HEK293 (cell line): ENCODE measurements at regions not wholly inside any gene's neighbourhood (a gene's known extent, or its start where the extent isn't known, plus 50 kb on each side); places are given as distances from the start of the nearest gene placed in this dataset.

Source experiments
- CTCF ChIA-PET: fragments of 350-600 bp; formaldehyde crosslinking; extraction: SDS; loops from one replicate; lab custom pipeline; 2021; ENCODE audit warnings: antibody characterized with exemption; lab: Yijun Ruan, JAX
- POLR2A ChIA-PET: fragments of 300-600 bp; formaldehyde crosslinking; extraction: SDS; loops from one replicate; lab custom pipeline; 2020; ENCODE audit warnings: antibody characterized with exemption, inconsistent platforms; lab: Yijun Ruan, JAX
- H3K27ac ChIP-seq: fragments of 200-500 bp; sonication (Bioruptor generic); 2 replicates; pipeline ENCODE4 v1.5.1; 2014; ENCODE audit warnings: low read depth, low read length, control low read depth, inconsistent platforms; ENCODE audit errors: extremely low read depth
- H3K36me3 ChIP-seq, 2 experiments: fragments of 200-500 bp in 1 of 2; sonication (Bioruptor generic) in 1 of 2; 1 replicate in 1 of 2; 2 replicates in 1 of 2; pipeline ENCODE4 v1.5.1; 2014 to 2017; ENCODE audit warnings: inconsistent platforms in 2 of 2, low read length in 2 of 2; ENCODE audit not compliant: control insufficient read depth in 2 of 2, insufficient read depth in 1 of 2
- H3K4me1 ChIP-seq: fragments of 200-500 bp; sonication (Bioruptor generic); 2 replicates; pipeline ENCODE4 v1.5.1; 2014; ENCODE audit warnings: mild to moderate bottlenecking, low read length, inconsistent platforms; ENCODE audit not compliant: control insufficient read depth, insufficient read depth
- H3K4me3 ChIP-seq: 2 replicates; pipeline ENCODE4 v1.5.1; 2011; ENCODE audit warnings: low read depth, mild to moderate bottlenecking, control low read depth, low read length, moderate library complexity
- H3K9me3 ChIP-seq: fragments of 200-500 bp; sonication (Bioruptor generic); 2 replicates; pipeline ENCODE4 v1.5.1; 2014; ENCODE audit warnings: low read depth, low read length, inconsistent platforms; ENCODE audit not compliant: control insufficient read depth, insufficient read depth
- EGR2 ChIP-seq: fragments of 450-650 bp; formaldehyde crosslinking; IDR thresholded peaks from 2 replicates; pipeline ENCODE4 v1.5.1; 2016; ENCODE audit warnings: low read depth, missing biosample characterization, missing genetic modification characterization
- GLI4 ChIP-seq: fragments of 450-650 bp; formaldehyde crosslinking; IDR thresholded peaks from 2 replicates; pipeline ENCODE4 v1.5.1; 2016; ENCODE audit warnings: missing biosample characterization, missing genetic modification characterization
- MZF1 ChIP-seq: fragments of 450-650 bp; formaldehyde crosslinking; IDR thresholded peaks from 2 replicates; pipeline ENCODE4 v1.5.1; 2017; ENCODE audit warnings: missing biosample characterization, missing genetic modification characterization, borderline replicate concordance
- RBAK ChIP-seq: fragments of 450-650 bp; formaldehyde crosslinking; IDR thresholded peaks from 2 replicates; pipeline ENCODE4 v1.5.1; 2016; ENCODE audit warnings: missing biosample characterization, missing genetic modification characterization
- SCRT1 ChIP-seq: fragments of 450-650 bp; formaldehyde crosslinking; IDR thresholded peaks from 2 replicates; pipeline ENCODE4 v1.5.1; 2016; ENCODE audit warnings: missing biosample characterization, missing genetic modification characterization, borderline replicate concordance
- SP2 ChIP-seq: fragments of 450-650 bp; formaldehyde crosslinking; IDR thresholded peaks from 2 replicates; pipeline ENCODE4 v1.5.1; 2016; ENCODE audit warnings: missing biosample characterization, missing genetic modification characterization
- SP3 ChIP-seq: fragments of 450-650 bp; formaldehyde crosslinking; IDR thresholded peaks from 2 replicates; pipeline ENCODE4 v1.5.1; 2016; ENCODE audit warnings: missing biosample characterization, missing genetic modification characterization
- TRIM28 ChIP-seq: IDR thresholded peaks from 2 replicates; pipeline ENCODE4 v1.6.1; 2011; ENCODE audit warnings: low read length, control low read depth, borderline replicate concordance
- ZBTB21 ChIP-seq: fragments of 450-650 bp; formaldehyde crosslinking; IDR thresholded peaks from 2 replicates; pipeline ENCODE4 v1.5.1; 2017; ENCODE audit warnings: missing biosample characterization, missing genetic modification characterization
- ZBTB48 ChIP-seq: fragments of 450-650 bp; formaldehyde crosslinking; IDR thresholded peaks from 2 replicates; pipeline ENCODE4 v1.5.1; 2016; ENCODE audit warnings: missing biosample characterization, missing genetic modification characterization
- ZEB2 ChIP-seq: fragments of 450-650 bp; formaldehyde crosslinking; IDR thresholded peaks from 2 replicates; pipeline ENCODE4 v1.5.1; 2016; ENCODE audit warnings: missing biosample characterization, missing genetic modification characterization
- ZNF155 ChIP-seq: fragments of 450-650 bp; formaldehyde crosslinking; IDR thresholded peaks from 2 replicates; pipeline ENCODE4 v1.5.1; 2016; ENCODE audit warnings: missing biosample characterization, missing genetic modification characterization
- ZNF157 ChIP-seq: fragments of 450-650 bp; formaldehyde crosslinking; IDR thresholded peaks from 2 replicates; pipeline ENCODE4 v1.5.1; 2016; ENCODE audit warnings: missing biosample characterization, missing genetic modification characterization
- ZNF175 ChIP-seq: fragments of 450-650 bp; formaldehyde crosslinking; IDR thresholded peaks from 2 replicates; pipeline ENCODE4 v1.5.1; 2016; ENCODE audit warnings: missing biosample characterization, missing genetic modification characterization
- ZNF311 ChIP-seq: fragments of 450-650 bp; formaldehyde crosslinking; IDR thresholded peaks from 2 replicates; pipeline ENCODE4 v1.5.1; 2017; ENCODE audit warnings: missing biosample characterization, missing genetic modification characterization, borderline replicate concordance
- ZNF404 ChIP-seq: fragments of 450-650 bp; formaldehyde crosslinking; IDR thresholded peaks from 2 replicates; pipeline ENCODE4 v1.5.1; 2017; ENCODE audit warnings: missing biosample characterization, missing genetic modification characterization
- ZNF433 ChIP-seq: fragments of 450-650 bp; formaldehyde crosslinking; IDR thresholded peaks from 2 replicates; pipeline ENCODE4 v1.5.1; 2016; ENCODE audit warnings: missing biosample characterization, missing genetic modification characterization, low read depth
- ZNF501 ChIP-seq: fragments of 450-650 bp; formaldehyde crosslinking; IDR thresholded peaks from 2 replicates; pipeline ENCODE4 v1.5.1; 2016; ENCODE audit warnings: missing biosample characterization, missing genetic modification characterization
- ZNF664 ChIP-seq: fragments of 450-650 bp; formaldehyde crosslinking; IDR thresholded peaks from 2 replicates; pipeline ENCODE4 v1.5.1; 2016; ENCODE audit warnings: missing biosample characterization, missing genetic modification characterization
- ZNF707 ChIP-seq: fragments of 450-650 bp; formaldehyde crosslinking; IDR thresholded peaks from 2 replicates; pipeline ENCODE4 v1.5.1; 2016; ENCODE audit warnings: missing biosample characterization, missing genetic modification characterization
- ZSCAN16 ChIP-seq: fragments of 450-650 bp; formaldehyde crosslinking; IDR thresholded peaks from 2 replicates; pipeline ENCODE4 v1.5.1; 2016; ENCODE audit warnings: missing biosample characterization, missing genetic modification characterization
- ZXDB ChIP-seq: fragments of 450-650 bp; formaldehyde crosslinking; IDR thresholded peaks from 2 replicates; pipeline ENCODE4 v1.5.1; 2016; ENCODE audit warnings: missing biosample characterization, missing genetic modification characterization
- TF ChIP-seq, protein P1 (sequence below): IDR thresholded peaks from 2 replicates; pipeline ENCODE4 v1.6.1; 2011; ENCODE audit warnings: mild to moderate bottlenecking, low read depth, low read length, borderline replicate concordance
- TF ChIP-seq, protein P2 (sequence below): fragments of 450-650 bp; formaldehyde crosslinking; IDR thresholded peaks from 2 replicates; pipeline ENCODE4 v1.5.1; 2016; ENCODE audit warnings: missing biosample characterization, missing genetic modification characterization
- TF ChIP-seq, protein P3 (sequence below): fragments of 450-650 bp; formaldehyde crosslinking; IDR thresholded peaks from 2 replicates; pipeline ENCODE4 v1.5.1; 2017; ENCODE audit warnings: missing biosample characterization, missing genetic modification characterization
- TF ChIP-seq, protein P4 (sequence below): fragments of 450-650 bp; IDR thresholded peaks from 2 replicates; pipeline ENCODE4 v1.5.1; 2018; ENCODE audit warnings: missing biosample characterization, missing genetic modification characterization
- TF ChIP-seq, protein P5 (sequence below): fragments of 450-650 bp; formaldehyde crosslinking; IDR thresholded peaks from 2 replicates; pipeline ENCODE4 v1.5.1; 2016; ENCODE audit warnings: missing biosample characterization, missing genetic modification characterization
- TF ChIP-seq, protein P6 (sequence below): fragments of 450-650 bp; formaldehyde crosslinking; IDR thresholded peaks from 2 replicates; pipeline ENCODE4 v1.5.1; 2016; ENCODE audit warnings: missing biosample characterization, missing genetic modification characterization, borderline replicate concordance
- TF ChIP-seq, protein P7 (sequence below): fragments of 450-650 bp; formaldehyde crosslinking; IDR thresholded peaks from 2 replicates; pipeline ENCODE4 v1.5.1; 2016; ENCODE audit warnings: missing biosample characterization, missing genetic modification characterization

DNA sequence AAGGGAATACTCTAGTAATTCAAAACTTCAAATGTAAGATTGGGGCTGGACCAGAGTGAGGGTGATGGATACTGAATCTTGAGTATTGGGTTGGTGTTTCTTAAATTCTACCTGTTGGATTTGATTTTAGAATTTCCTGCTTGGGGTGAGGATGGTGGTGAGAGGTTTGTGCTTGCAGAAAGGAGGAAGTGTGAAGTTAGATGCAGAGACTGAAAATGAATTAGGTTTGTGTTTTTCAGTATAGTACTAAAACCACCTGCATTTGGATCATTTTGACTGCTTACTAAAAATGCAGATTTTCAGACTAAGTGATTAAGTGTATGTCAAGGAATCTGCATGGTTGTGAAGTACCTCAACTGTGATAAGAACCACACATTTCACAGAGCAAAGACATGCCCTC, 131.5 kb upstream of the CENPE start (continued):
- TF ChIP-seq, protein P1, sequence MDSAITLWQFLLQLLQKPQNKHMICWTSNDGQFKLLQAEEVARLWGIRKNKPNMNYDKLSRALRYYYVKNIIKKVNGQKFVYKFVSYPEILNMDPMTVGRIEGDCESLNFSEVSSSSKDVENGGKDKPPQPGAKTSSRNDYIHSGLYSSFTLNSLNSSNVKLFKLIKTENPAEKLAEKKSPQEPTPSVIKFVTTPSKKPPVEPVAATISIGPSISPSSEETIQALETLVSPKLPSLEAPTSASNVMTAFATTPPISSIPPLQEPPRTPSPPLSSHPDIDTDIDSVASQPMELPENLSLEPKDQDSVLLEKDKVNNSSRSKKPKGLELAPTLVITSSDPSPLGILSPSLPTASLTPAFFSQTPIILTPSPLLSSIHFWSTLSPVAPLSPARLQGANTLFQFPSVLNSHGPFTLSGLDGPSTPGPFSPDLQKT = no peak
- TF ChIP-seq RBAK (tag by site-specific recombination) = no peak
- TF ChIP-seq ZNF311 (tag by site-specific recombination) = no peak
- TF ChIP-seq, protein P2, sequence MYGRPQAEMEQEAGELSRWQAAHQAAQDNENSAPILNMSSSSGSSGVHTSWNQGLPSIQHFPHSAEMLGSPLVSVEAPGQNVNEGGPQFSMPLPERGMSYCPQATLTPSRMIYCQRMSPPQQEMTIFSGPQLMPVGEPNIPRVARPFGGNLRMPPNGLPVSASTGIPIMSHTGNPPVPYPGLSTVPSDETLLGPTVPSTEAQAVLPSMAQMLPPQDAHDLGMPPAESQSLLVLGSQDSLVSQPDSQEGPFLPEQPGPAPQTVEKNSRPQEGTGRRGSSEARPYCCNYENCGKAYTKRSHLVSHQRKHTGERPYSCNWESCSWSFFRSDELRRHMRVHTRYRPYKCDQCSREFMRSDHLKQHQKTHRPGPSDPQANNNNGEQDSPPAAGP (tag by site-specific recombination) = no peak
- TF ChIP-seq, protein P3, sequence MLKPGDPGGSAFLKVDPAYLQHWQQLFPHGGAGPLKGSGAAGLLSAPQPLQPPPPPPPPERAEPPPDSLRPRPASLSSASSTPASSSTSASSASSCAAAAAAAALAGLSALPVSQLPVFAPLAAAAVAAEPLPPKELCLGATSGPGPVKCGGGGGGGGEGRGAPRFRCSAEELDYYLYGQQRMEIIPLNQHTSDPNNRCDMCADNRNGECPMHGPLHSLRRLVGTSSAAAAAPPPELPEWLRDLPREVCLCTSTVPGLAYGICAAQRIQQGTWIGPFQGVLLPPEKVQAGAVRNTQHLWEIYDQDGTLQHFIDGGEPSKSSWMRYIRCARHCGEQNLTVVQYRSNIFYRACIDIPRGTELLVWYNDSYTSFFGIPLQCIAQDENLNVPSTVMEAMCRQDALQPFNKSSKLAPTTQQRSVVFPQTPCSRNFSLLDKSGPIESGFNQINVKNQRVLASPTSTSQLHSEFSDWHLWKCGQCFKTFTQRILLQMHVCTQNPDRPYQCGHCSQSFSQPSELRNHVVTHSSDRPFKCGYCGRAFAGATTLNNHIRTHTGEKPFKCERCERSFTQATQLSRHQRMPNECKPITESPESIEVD (tag by site-specific recombination) = no peak
- TF ChIP-seq, protein P4, sequence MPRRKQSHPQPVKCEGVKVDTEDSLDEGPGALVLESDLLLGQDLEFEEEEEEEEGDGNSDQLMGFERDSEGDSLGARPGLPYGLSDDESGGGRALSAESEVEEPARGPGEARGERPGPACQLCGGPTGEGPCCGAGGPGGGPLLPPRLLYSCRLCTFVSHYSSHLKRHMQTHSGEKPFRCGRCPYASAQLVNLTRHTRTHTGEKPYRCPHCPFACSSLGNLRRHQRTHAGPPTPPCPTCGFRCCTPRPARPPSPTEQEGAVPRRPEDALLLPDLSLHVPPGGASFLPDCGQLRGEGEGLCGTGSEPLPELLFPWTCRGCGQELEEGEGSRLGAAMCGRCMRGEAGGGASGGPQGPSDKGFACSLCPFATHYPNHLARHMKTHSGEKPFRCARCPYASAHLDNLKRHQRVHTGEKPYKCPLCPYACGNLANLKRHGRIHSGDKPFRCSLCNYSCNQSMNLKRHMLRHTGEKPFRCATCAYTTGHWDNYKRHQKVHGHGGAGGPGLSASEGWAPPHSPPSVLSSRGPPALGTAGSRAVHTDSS (tag by site-specific recombination) = no peak
- TF ChIP-seq ZNF501 (tag by site-specific recombination) = no peak
- TF ChIP-seq SP2 (tag by site-specific recombination) = no peak
- TF ChIP-seq ZNF664 = no peak
- no peak for TF ChIP-seq ZNF433 (tag by site-specific recombination)
- no peak for TF ChIP-seq ZSCAN16 (tag by site-specific recombination)
- TF ChIP-seq, protein P5, sequence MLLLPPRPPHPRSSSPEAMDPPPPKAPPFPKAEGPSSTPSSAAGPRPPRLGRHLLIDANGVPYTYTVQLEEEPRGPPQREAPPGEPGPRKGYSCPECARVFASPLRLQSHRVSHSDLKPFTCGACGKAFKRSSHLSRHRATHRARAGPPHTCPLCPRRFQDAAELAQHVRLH (tag by site-specific recombination) = no peak

DNA sequence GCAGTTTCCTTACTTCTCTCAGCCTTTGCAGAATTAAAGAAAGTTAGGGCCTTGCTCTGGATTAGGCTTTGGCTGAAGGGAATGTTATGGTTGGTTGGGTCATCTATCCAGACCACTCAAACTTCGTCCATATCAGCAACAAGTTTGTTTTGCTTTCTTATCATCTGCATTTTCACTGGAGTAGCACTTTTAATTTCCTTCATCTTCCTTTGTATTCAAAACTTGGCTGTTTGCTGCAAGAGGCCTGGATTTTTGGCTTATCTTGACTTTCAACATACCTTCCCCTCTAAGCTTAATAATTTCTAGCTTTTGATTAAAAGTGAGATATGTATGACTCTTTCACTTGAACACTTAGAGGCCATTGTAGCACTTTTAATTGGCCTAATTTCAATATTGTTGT, 126.7 kb upstream of the CENPE start:
- Histone ChIP-seq H3K4me3 (no peak overlapping the region), H3K4me1 (no peaks in the 10 kb centered on the region), H3K27ac (no peak overlapping the region), H3K36me3 (no peaks in the 10 kb centered on the region), H3K9me3 (no peaks in the 10 kb centered on the region)
- POLR2A ChIA-PET = no interaction called here
- CTCF ChIA-PET = no interaction called here
- TF ChIP-seq ZNF175 (tag by site-specific recombination) = no peak
- no peak for TF ChIP-seq ZNF155 (tag by site-specific recombination)
- no peak for TF ChIP-seq EGR2 (tag by site-specific recombination)
- no peak for TF ChIP-seq TRIM28
- TF ChIP-seq GLI4 (tag by site-specific recombination) = no peak
- TF ChIP-seq ZBTB21 (tag by site-specific recombination) = no peak
- TF ChIP-seq, protein P6, sequence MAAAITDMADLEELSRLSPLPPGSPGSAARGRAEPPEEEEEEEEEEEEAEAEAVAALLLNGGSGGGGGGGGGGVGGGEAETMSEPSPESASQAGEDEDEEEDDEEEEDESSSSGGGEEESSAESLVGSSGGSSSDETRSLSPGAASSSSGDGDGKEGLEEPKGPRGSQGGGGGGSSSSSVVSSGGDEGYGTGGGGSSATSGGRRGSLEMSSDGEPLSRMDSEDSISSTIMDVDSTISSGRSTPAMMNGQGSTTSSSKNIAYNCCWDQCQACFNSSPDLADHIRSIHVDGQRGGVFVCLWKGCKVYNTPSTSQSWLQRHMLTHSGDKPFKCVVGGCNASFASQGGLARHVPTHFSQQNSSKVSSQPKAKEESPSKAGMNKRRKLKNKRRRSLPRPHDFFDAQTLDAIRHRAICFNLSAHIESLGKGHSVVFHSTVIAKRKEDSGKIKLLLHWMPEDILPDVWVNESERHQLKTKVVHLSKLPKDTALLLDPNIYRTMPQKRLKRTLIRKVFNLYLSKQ (tag by site-specific recombination) = no peak
- no peak for TF ChIP-seq ZXDB (tag by site-specific recombination)
- no peak for TF ChIP-seq ZBTB48
- no peak for TF ChIP-seq ZNF707 (tag by site-specific recombination)
- TF ChIP-seq ZNF157 (tag by site-specific recombination) = no peak
- no peak for TF ChIP-seq ZSCAN16 (tag by site-specific recombination)
- no peak for TF ChIP-seq ZNF501 (tag by site-specific recombination)
- no peak for TF ChIP-seq SP3 (tag by site-specific recombination)
- no peak for TF ChIP-seq ZEB2
- no peak for TF ChIP-seq ZNF404 (tag by site-specific recombination)
- no peak for TF ChIP-seq SCRT1 (tag by site-specific recombination)
- no peak for TF ChIP-seq MZF1
- TF ChIP-seq, protein P2 (tag by site-specific recombination) = no peak
- TF ChIP-seq, protein P7, sequence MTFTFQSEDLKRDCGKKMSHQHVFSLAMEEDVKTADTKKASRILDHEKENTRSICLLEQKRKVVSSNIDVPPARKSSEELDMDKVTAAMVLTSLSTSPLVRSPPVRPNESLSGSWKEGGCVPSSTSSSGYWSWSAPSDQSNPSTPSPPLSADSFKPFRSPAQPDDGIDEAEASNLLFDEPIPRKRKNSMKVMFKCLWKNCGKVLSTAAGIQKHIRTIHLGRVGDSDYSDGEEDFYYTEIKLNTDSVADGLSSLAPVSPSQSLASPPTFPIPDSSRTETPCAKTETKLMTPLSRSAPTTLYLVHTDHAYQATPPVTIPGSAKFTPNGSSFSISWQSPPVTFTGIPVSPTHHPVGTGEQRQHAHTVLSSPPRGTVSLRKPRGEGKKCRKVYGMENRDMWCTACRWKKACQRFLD (tag by site-specific recombination) = no peak
